WERI-Rb-1 (cell line): ENCODE measurements at regions not wholly inside any gene's neighbourhood (a gene's known extent, or its start where the extent isn't known, plus 50 kb on each side); places are given as distances from the start of the nearest gene placed in this dataset.

ENCODE experiments used
- DNase-seq: peaks from one replicate; pipeline ENCODE4 v3.0.0-alpha.2; 2020
- H3K27ac ChIP-seq: fragments of 250-450 bp; sonication (Bioruptor Pico); 2 replicates; pipeline ENCODE4 v1.5.1; 2020; ENCODE audit warnings: mild to moderate bottlenecking, moderate library complexity
- H3K27me3 ChIP-seq: fragments of 250-450 bp; sonication (Bioruptor Pico); 2 replicates; pipeline ENCODE4 v1.5.1; 2021; ENCODE audit warnings: mild to moderate bottlenecking, low read depth, moderate library complexity; ENCODE audit not compliant: insufficient read depth, severe bottlenecking
- H3K36me3 ChIP-seq: fragments of 250-450 bp; sonication (Bioruptor Pico); 2 replicates; pipeline ENCODE4 v1.5.1; 2020; ENCODE audit warnings: mild to moderate bottlenecking, moderate library complexity
- H3K4me3 ChIP-seq: 2 replicates; pipeline ENCODE4 v1.5.1; 2011; ENCODE audit warnings: low read depth, mild to moderate bottlenecking, control low read depth, low read length
- H3K9me3 ChIP-seq: fragments of 250-450 bp; sonication (Bioruptor Pico); 2 replicates; pipeline ENCODE4 v1.5.1; 2021; ENCODE audit warnings: mild to moderate bottlenecking, moderate library complexity; ENCODE audit not compliant: severe bottlenecking
- CTCF ChIP-seq: IDR thresholded peaks from 2 replicates; pipeline ENCODE4 v1.5.1; 2011; ENCODE audit warnings: low read depth, mild to moderate bottlenecking, control low read depth, inconsistent platforms, low read length

GRCh38 chr13:80558074-80558473, 217.1 kb upstream of the SPRY2 start:
- no peak for TF ChIP-seq CTCF
- DNase-seq, result no peak
- Histone ChIP-seq H3K9me3 (no peaks in the 10 kb centered on the region), H3K36me3 (no peaks in the 10 kb centered on the region), H3K4me3 (no peak overlapping the region), H3K27ac (no peak overlapping the region), H3K27me3 (no peaks in the 10 kb centered on the region)

- no peaks in the 10 kb centered on the region for H3K27me3 ChIP-seq
- no peaks in the 10 kb centered on the region for H3K9me3 ChIP-seq
- DNase-seq, result no peak
- no peak for TF ChIP-seq CTCF
- H3K36me3 ChIP-seq, result no peaks in the 10 kb centered on the region
- H3K4me3 ChIP-seq, result no peak overlapping the region
- H3K27ac ChIP-seq, result no peak overlapping the region
These were observed 215.1 kb upstream of the SPRY2 start for GRCh38 chr13:80555796-80556678.

- no peak for TF ChIP-seq CTCF
- Histone ChIP-seq H3K27me3 (no peaks in the 10 kb centered on the region), H3K9me3 (no peaks in the 10 kb centered on the region), H3K27ac (no peak overlapping the region), H3K4me3 (no peak overlapping the region), H3K36me3 (no peaks in the 10 kb centered on the region)
- no peak for DNase-seq
These were observed 212.0 kb upstream of the SPRY2 start for GRCh38 chr13:80552851-80553440.

- Histone ChIP-seq H3K27me3 (no peaks in the 10 kb centered on the region), H3K9me3 (no peaks in the 10 kb centered on the region), H3K27ac (no peak overlapping the region), H3K36me3 (no peaks in the 10 kb centered on the region), H3K4me3 (no peak overlapping the region)
- no peak for DNase-seq
- TF ChIP-seq CTCF, result no peak
These were observed 210.9 kb upstream of the SPRY2 start for GRCh38 chr13:80551650-80552497.

GRCh38 chr13:80550971-80551441, 210.1 kb upstream of the SPRY2 start:
- H3K4me3 ChIP-seq, result no peak overlapping the region
- H3K36me3 ChIP-seq, result no peaks in the 10 kb centered on the region
- no peak for DNase-seq
- no peaks in the 10 kb centered on the region for H3K27me3 ChIP-seq
- no peak overlapping the region for H3K27ac ChIP-seq
- TF ChIP-seq CTCF, result no peak
- no peaks in the 10 kb centered on the region for H3K9me3 ChIP-seq
